NCI-H2171 (cell line): ENCODE measurements at regions not wholly inside any gene's neighbourhood (a gene's known extent, or its start where the extent isn't known, plus 50 kb on each side); places are given as distances from the start of the nearest gene placed in this dataset.
"Not testable (repeated sequence)": the region's sequence is repeated elsewhere in the genome, so short reads cannot be mapped to it uniquely, and the experiment has no call there.

Source experiments
- DNase-seq: peaks from one replicate; lab custom pipeline; 2025; lab: John Stamatoyannopoulos, UW

- DNase-seq = no peak
Observed at GRCh38 chr2:39929531-39929930, 150.5 kb upstream of the THUMPD2 start.

DNA sequence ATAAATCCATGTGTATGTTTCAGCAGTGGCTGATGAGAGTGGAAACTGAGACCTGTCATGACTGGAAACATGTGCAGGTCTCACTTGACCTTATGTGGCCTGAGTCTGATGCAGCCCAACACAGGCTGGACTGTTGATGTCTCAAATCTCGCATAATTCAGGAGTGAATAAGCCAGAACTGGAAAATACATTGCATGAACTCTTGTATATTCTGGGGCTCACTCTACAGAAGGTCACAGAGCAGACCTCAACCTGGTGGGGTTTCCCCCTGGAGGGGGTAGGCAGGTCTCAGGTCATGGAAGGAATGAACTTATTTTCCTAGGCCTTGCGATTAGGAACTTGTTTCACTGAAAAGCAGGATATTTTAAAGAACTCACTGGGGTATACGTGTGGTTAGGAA, 146.3 kb upstream of the THUMPD2 start:
- no peak for DNase-seq

DNA sequence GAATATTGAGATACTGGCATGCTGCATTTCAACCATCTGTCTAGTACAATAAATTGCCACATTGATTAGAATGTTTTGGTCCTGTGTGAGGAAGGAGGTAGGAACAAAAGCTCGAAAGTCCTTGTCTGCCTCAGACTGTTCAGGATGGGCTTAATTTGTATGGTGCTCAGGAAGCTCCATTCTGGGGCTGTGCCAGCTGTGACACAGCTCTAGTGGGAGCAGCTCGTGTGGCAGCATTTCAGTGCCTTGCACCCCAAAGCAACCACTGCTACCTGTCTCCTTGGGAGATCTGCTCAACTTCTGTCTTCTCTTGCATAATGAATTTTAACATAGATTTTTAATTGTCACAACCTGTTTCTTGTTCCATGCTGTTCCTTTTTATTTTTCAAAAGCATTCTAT, 144.4 kb upstream of the THUMPD2 start:
- DNase-seq = no peak

DNA sequence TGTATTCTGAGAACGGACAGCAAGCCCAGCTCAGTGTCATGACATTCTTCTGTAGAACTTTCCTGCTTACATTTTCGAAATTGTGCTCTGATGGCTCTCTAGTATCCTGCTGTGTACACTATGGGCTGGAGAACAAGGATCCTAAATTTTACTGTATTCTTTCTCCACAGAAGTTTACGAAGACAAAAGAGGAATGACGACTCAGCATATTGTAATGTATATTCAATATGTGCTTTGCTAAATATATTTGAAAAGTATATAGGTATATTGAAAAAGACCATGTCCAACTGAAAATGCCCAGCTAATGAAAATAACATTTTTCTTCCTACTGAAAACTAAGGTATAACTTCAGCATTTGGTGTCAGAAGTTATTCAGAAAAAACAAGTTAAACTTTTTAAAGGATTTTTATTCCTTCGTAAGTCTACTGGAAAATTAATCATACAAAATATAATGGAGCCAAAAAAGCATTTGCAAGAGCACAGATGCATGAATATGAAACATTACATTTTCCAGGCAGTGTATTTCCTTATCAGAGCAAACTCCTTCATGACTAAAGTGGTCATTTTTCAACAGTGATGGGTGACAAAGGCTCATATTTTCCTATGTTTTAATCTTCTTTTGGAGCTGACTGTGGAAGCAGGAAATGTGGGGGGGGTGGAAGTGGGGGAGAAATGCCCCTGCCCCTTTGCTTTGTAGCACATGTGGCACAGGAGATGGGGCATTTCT, 143.8 kb upstream of the THUMPD2 start:
- DNase-seq = no peak

DNA sequence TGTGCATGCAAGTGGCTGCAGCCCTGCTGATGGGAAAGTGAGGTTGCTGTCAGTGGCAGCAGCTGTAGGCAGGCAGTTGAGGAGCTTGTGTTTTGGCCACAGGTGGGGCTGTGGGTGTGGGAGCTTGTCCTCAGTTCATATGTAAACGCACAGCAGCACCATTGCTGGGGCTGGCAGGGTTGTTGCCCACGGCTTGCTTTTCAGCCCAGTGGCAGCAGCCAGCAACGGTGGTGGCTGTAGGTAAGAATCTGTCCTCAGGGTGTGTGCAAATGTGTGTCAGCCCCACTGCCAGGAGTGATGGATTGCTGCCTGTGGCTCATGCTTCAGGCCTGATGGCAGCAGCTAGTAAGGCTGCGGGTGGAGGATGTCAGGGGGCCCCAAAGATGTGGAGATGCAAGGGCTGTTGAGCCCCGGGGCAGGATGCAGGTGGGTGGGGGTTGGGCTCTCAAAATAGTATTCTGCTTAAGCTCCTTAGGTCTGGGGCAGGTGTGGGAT, 141.3 kb upstream of the THUMPD2 start:
- no peak for DNase-seq

- no peak for DNase-seq
Observed at GRCh38 chr2:39919511-39920306, 140.7 kb upstream of the THUMPD2 start.

- DNase-seq = no peak
Observed at GRCh38 chr2:39918886-39919285, 139.8 kb upstream of the THUMPD2 start.

DNA sequence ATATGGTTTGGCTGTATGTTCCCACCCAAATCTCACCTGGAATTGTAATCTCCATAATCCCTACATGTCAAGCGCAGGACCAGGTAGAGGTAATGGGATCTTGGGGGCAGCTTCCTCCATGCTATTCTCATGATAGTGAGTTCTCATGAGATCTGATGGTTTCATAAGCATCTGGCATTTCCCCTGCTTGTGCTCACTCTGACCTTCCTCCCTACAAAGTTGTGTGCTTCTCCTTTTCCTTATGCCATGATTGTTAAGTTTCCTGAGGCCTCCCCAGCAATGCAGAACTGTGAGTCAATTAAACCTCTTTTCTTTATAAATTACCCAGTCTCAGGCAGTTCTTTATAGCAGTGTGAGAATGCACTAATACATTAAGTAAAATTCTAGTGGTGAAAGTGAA, 138.3 kb upstream of the THUMPD2 start:
- DNase-seq = not testable (repeated sequence)

DNA sequence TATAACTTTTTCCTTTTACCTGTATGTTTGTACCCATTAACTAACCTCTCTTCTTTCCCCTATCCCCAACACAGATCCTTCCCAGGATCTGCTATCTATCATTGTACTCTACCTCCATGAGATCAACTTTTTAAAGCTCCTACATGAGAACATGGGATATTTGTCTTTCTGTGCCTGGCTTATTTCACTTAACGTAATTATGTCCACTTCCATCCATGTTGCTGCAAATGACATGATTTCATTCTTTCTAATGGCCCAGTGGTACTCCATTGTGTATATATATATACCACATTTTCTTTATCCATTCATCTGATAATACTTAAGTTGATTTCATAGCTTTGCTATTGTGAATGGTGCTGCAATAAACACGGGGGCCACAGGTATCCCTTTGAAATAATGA, 135.9 kb upstream of the THUMPD2 start:
- no peak for DNase-seq

- peak; percentile 36 for DNase-seq
Observed at GRCh38 chr2:39913648-39914461, 134.8 kb upstream of the THUMPD2 start.

DNA sequence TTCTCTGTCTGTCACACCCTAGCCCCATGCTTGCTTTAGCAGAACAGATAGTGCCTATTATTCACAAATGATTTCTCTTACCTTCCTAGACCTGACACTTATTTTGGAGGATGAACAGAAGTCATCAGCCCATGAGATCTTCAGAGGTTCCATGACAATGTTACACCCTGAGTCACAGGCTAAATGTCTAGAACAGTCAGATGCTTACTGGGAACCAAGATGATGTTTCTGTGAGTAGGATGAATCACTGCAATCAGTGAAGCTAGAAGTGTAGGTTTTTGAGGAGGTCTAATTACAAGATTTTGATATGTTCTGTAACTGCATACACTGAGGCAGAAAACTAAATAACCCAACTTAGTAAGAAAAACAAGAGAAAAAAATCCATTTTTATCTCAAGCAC, 123.0 kb upstream of the THUMPD2 start:
- DNase-seq = no peak

- no peak for DNase-seq
Observed at GRCh38 chr2:39898934-39899333, 119.9 kb upstream of the THUMPD2 start.

GRCh38 chr2:39897273-39897672, 118.2 kb upstream of the THUMPD2 start:
- no peak for DNase-seq

DNA sequence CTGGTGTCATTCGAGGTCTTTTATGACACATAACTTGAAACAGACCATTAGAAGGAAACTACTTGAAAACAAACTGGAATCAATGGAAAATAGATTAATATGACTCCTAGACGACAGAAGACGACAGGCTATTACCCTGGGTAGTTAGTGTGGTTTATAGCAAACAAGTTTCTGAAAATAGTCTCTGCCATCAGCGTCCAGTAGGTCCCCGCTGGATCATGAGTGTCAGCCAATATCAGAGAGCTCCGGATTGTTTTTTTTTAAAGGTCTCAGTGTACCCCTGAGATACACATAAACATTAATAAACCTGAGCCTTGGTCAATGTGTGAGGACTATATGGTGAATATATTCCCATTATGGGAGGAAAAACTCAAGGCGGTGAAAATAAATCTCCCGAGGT, 115.0 kb upstream of the THUMPD2 start:
- DNase-seq = no peak

GRCh38 chr2:39893616-39894015, 114.6 kb upstream of the THUMPD2 start:
- no peak for DNase-seq

DNA sequence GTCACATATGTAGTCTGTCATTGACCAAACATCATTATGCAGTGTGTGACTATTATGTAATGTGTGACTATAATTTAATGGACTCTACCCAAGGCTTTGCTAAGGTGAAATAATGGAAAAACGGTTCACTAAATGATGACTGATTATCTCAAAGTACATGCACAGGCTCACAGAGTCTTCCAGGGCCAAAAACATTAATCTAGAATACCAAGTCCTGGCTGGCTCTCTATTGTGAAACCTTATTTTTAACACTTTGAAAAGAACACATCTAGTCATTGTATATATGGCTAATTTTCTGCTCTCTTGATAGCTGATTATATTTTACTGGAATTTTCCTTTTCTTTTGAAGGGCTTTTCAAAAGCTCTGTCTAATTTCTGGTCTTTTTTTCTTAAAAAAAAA, 102.9 kb upstream of the THUMPD2 start:
- no peak for DNase-seq

- no peak for DNase-seq
Observed at GRCh38 chr2:39881494-39881893, 102.4 kb upstream of the THUMPD2 start.

DNA sequence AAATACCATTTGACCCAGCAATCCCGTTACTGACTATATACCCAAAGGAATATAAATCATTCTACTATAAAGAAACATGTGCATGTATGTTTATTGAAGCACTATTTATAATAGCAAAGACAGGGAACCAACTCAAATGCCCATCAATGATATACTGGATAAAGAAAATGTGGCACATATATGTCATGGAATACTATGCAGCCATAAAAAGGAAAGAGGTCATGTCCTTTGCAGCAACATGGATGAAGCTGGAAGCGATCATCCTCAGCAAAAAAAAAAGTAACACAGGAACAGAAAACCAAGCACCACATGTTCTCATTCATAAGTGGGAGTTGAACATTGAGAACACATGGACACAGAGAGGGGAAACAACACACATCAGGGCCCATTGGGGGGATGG, 99.9 kb upstream of the THUMPD2 start:
- not testable (repeated sequence) for DNase-seq

- no peak for DNase-seq
Observed at GRCh38 chr2:39875914-39876267, 96.8 kb upstream of the THUMPD2 start.

- DNase-seq = no peak
Observed at GRCh38 chr2:39875182-39875913, 96.3 kb upstream of the THUMPD2 start.

DNA sequence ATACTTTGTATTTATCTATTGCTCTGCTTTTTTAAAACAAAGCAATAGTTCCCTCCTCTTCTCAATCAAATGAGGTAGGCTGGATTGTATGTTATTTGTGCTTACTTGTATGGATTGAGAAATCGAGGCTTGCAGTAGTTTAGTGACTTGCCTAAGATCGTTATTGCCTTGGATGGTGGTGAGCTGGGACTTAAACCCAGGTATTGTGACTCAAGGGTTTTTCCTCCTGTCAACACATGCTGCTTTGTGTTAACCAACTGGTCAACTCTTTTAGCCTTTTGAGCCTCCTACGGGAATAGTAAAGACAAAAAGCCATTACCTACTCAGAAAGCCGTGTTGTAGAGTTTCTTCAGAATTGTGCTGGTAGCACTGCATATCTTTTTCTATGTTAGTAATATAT, 95.2 kb upstream of the THUMPD2 start:
- no peak for DNase-seq

DNA sequence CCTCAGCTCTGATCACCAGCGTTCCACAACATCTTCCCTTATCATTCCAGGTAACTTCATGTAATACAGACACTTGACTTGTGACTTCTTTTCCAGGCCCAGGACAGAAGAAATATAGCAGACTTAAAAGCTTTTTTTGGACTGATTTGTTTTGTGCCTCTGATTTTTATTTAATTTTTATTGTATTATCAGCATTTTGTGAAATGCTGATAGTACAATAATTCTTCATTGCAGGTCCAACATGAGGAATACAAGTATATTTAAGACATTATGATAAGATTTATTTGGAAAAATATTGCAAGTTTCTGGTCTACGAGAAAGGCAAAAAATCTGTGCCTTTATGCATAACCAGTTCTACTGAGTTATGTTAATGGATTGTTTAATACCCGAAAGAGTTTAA, 94.5 kb upstream of the THUMPD2 start:
- no peak for DNase-seq
